ENCODE measurements at regions not wholly inside any gene's neighbourhood (a gene's known extent, or its start where the extent isn't known, plus 50 kb on each side); places are given as distances from the start of the nearest gene placed in this dataset.
"Not testable (repeated sequence)": the region's sequence is repeated elsewhere in the genome, so short reads cannot be mapped to it uniquely, and the experiment has no call there.

DNA sequence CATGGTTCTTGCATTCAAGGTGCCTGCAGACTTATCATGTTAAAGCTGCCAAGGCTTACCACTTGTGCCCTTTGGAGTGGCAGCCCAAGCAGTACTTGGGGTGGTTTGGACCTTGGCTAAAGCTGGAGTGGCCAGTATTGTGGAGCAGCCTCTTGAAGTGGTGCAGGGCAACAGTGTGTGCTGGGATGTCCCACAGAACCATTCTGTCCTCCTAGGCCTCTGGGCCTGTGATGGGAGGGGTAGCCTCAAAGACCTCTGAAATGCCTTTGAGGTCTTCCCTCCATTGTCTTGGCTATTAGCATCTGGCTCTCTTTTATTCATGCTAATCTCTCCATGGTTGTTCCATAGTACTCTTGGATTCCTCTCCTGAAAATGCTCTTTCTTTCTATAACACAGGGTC lies 78.2 kb upstream of the SLC24A4 start:
- CTCF ChIA-PET: no interaction called here
- no peak overlapping the region for H3K27ac ChIP-seq
- DNase-seq (ENCODE audit: low spot score): no peak
- TF ChIP-seq, protein P1, sequence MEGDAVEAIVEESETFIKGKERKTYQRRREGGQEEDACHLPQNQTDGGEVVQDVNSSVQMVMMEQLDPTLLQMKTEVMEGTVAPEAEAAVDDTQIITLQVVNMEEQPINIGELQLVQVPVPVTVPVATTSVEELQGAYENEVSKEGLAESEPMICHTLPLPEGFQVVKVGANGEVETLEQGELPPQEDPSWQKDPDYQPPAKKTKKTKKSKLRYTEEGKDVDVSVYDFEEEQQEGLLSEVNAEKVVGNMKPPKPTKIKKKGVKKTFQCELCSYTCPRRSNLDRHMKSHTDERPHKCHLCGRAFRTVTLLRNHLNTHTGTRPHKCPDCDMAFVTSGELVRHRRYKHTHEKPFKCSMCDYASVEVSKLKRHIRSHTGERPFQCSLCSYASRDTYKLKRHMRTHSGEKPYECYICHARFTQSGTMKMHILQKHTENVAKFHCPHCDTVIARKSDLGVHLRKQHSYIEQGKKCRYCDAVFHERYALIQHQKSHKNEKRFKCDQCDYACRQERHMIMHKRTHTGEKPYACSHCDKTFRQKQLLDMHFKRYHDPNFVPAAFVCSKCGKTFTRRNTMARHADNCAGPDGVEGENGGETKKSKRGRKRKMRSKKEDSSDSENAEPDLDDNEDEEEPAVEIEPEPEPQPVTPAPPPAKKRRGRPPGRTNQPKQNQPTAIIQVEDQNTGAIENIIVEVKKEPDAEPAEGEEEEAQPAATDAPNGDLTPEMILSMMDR (conservative IDR thresholded peaks at IDR 0.05; ENCODE audit: low read depth): no peak
- POLR2A ChIA-PET (ENCODE audit: low non-redundant PET): no interaction called here

DNA sequence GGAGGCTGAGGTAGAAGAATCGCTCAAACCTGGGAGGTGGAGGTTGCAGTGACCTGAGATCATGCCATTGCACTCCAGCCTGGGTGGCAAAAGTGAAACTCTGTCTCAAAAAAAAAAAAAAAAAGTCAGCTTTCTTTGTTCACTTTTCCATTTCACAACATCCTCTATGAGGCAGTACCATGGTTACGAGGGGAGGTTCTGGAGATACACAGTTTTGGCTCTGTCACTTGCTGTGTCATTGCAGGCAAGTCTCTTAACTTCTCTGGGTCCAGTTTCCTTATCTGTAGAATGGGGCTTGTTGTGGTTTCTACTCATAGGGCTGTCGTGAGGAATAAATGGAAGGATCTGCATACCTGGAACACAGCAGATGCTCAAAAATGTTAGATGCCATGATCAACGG lies 75.6 kb upstream of the SLC24A4 start:
- DNase-seq (ENCODE audit: low spot score): no peak
- H3K27ac ChIP-seq: no peak overlapping the region
- ChIA-PET CTCF (no interaction called here), POLR2A (ENCODE audit: low non-redundant PET) (no interaction called here)
- TF ChIP-seq, protein P1 (conservative IDR thresholded peaks at IDR 0.05; ENCODE audit: low read depth): no peak

DNA sequence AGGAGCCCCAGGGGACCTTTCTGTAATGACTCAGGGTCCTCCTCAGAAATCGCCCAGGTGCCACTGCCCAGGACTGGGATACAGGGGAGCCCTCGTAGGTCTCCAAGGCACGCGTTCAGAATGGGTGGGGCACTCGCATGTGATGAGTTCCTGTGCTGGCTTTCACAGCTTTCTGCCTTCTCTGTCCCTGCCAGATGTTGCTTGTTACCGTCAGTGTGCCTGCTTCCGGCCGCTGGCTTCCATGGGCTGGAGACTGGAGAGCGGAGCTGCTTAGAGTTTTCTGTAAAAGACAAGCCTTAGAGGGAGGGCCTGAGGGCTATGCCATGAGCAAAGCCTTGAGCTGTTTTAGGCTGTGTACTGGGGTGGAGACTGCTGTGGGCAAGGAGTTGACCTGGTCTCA lies 75.0 kb upstream of the SLC24A4 start:
- TF ChIP-seq, protein P1 (conservative IDR thresholded peaks at IDR 0.05; ENCODE audit: low read depth): no peak
- no peak overlapping the region for H3K27ac ChIP-seq
- POLR2A ChIA-PET (ENCODE audit: low non-redundant PET): no interaction called here
- DNase-seq (ENCODE audit: low spot score): no peak
- CTCF ChIA-PET: no interaction called here

DNA sequence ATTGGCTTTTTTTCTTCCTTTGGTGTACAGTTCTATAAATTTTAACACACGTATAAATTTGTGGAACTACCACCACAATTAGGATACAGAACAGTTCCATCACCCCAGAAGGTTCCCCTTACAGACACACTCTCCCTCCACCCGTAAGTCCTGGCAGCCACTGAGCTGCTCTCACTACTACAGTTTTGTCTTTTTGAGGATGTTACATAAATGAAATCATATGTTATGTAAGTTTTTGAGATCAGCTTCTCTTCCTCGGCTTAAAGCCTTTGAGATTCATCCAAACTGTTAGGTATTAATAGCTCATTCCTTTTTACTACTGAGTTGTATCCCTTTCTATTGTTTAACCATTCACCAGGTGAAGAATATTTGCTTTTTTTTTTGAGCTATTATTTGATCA lies 74.3 kb upstream of the SLC24A4 start:
- POLR2A ChIA-PET (ENCODE audit: low non-redundant PET): no interaction called here
- TF ChIP-seq, protein P1 (conservative IDR thresholded peaks at IDR 0.05; ENCODE audit: low read depth): no peak
- DNase-seq (ENCODE audit: low spot score): no peak
- H3K27ac ChIP-seq: no peak overlapping the region
- CTCF ChIA-PET: interaction anchor here (0.6 kb wide), 1 partner anchor 10 kb away, joined by 3 read pairs; no protein-coding TSS in a partner anchor

DNA sequence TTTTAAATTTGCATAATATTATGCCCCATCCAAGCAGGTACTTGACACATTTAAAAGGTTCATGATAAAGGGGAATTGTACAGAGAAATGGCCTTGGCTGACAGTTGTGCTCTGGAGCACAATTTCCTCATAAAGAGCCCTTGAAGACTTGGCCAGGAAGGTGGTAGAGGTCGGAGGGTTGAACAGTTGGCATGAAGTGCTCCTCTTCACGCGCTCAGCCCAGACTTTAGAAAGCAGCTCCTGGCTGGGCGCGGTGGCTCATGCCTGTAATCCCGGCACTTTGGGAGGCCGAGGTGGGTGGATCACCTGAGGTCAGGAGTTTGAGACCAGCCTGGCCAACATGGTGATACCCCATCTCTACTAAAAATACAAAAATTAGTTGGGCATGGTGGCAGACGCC lies 72.6 kb upstream of the SLC24A4 start:
- POLR2A ChIA-PET (ENCODE audit: low non-redundant PET); CTCF ChIA-PET; H3K27ac ChIP-seq; DNase-seq (ENCODE audit: low spot score): not testable (repeated sequence)

DNA sequence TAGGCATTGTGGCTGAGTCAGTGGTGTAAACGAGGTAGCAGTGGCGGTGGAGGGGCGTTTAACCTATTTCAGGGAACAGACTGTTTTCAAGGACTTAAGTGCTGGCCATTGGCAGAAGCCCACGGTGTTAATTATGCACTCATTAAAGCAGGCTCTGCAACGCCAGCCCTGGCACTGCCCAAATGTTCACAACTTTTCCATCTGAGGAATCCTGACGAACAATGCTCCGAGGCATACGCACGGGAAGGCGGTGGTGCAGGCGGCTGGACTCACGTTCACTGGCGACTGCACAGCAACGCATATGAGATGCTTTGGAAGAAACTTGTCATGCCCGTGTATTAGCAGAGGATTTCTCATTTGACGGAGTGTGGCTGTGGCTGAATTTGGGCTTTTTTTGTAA lies 70.6 kb upstream of the SLC24A4 start:
- no peak overlapping the region for H3K27ac ChIP-seq
- CTCF ChIA-PET: no interaction called here
- TF ChIP-seq, protein P1 (conservative IDR thresholded peaks at IDR 0.05; ENCODE audit: low read depth): no peak
- POLR2A ChIA-PET (ENCODE audit: low non-redundant PET): no interaction called here
- DNase-seq (ENCODE audit: low spot score): no peak

DNA sequence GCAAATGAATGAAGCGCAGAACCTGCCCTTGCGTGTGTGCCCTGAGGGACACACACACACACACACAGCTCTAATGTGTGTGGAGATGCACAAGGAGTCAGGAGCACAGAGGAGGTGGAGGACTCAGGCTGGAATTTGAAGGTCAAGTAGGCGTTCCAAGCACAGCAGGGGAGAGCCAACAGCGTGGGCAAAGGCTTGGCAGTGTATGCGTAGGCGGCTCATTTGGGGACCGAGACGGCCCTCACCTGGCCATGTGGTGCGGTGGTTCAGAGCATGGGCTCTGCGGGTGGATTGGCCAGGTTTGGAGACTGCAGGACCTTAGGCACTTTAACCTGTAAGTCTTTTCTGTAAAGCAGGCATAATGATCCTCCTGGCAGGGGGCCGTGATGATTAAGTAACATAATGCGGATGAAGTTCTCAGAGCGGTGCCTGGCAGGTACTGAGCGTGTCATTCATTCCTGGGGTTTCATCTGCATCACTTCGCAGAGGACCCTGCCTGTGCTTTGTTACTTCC lies 69.5 kb upstream of the SLC24A4 start:
- POLR2A ChIA-PET (ENCODE audit: low non-redundant PET): no interaction called here
- no peak for DNase-seq (ENCODE audit: low spot score)
- CTCF ChIA-PET: no interaction called here

More for the DNA sequence above, 69.5 kb upstream of the SLC24A4 start:
- no peak overlapping the region for H3K27ac ChIP-seq
- TF ChIP-seq, protein P1 (conservative IDR thresholded peaks at IDR 0.05; ENCODE audit: low read depth): no peak
